A549 (cell line): ENCODE measurements at regions not wholly inside any gene's neighbourhood (a gene's known extent, or its start where the extent isn't known, plus 50 kb on each side); places are given as distances from the start of the nearest gene placed in this dataset.

Experiments used
- ATAC-seq, 2 experiments: fragments of 200-7000 bp in 1 of 2; fragments of >200 bp in 1 of 2; cut with Nextera tagmentation in 1 of 2; cut with Tn5 transposase in 1 of 2; 3 replicates each; pipeline versions ENCODE4 v1.8.0 to v1.9.1; 2018 to 2020; ENCODE audit warnings: mild to moderate bottlenecking in 1 of 2, moderate library complexity in 1 of 2
- CTCF ChIA-PET: fragments of 300-600 bp; sonication (Branson Sonifier 250); formaldehyde crosslinking; extraction: SDS; loops from one replicate; lab custom pipeline; 2021; ENCODE audit warnings: antibody characterized with exemption, inconsistent platforms; lab: Yijun Ruan, JAX
- POLR2A ChIA-PET: fragments of 350-600 bp; formaldehyde crosslinking; extraction: SDS; loops from one replicate; lab custom pipeline; 2021; ENCODE audit warnings: antibody characterized with exemption, inconsistent platforms; lab: Yijun Ruan, JAX
- DNase-seq, 2 experiments: peaks; one replicate each; pipeline versions ENCODE4 v3.0.0 to v3.0.0-alpha.2; 2011 to 2016; ENCODE audit warnings: low read depth in 1 of 2, low spot score in 1 of 2
- FAIRE-seq: peaks from 2 replicates; lab custom pipeline; 2011; peaks lifted over from hg19 to GRCh38; lab: Jason Lieb, UNC
- H3K27ac ChIP-seq, 2 experiments: fragments of >200 bp; sonication (Bioruptor Twin); formaldehyde crosslinking; 3 replicates each; pipeline ENCODE4 v1.5.1; 2016 to 2017
- H3K4me1 ChIP-seq: fragments of >200 bp; sonication (Bioruptor Twin); formaldehyde crosslinking; 3 replicates; pipeline ENCODE4 v1.6.1; 2016
- H3K4me2 ChIP-seq: fragments of >200 bp; sonication (Bioruptor Twin); formaldehyde crosslinking; 3 replicates; pipeline ENCODE4 v1.6.1; 2016
- H3K4me3 ChIP-seq: fragments of >200 bp; sonication (Bioruptor Twin); formaldehyde crosslinking; 3 replicates; pipeline ENCODE4 v1.5.1; 2016
- H3K9me3 ChIP-seq: fragments of >200 bp; sonication (Bioruptor Twin); formaldehyde crosslinking; 3 replicates; pipeline ENCODE4 v1.6.1; 2016
- BHLHE40 ChIP-seq: IDR thresholded peaks from 2 replicates; pipeline ENCODE4 v1.6.1; 2012; ENCODE audit warnings: low read depth, low read length, inconsistent platforms
- CBX2 ChIP-seq: fragments of 200-600 bp; sonication (generic); IDR thresholded peaks from 2 replicates; pipeline ENCODE4 v1.6.1; 2016; ENCODE audit warnings: low read depth, mild to moderate bottlenecking, borderline replicate concordance
- CEBPB ChIP-seq, 2 experiments: fragments of >200 bp in 1 of 2; sonication (Bioruptor Twin) in 1 of 2; formaldehyde crosslinking in 1 of 2; IDR thresholded peaks; 2 replicates each; pipeline ENCODE4 v1.6.1; 2012 to 2016
- CHD2 ChIP-seq: fragments of 150-350 bp; IDR thresholded peaks from 2 replicates; pipeline ENCODE4 v1.6.1; 2014; ENCODE audit warnings: low read length; ENCODE audit not compliant: partially characterized antibody
- CHD4 ChIP-seq: fragments of 200-600 bp; sonication (generic); IDR thresholded peaks from 2 replicates; pipeline ENCODE4 v1.6.1; 2016; ENCODE audit warnings: antibody characterized with exemption, mild to moderate bottlenecking, borderline replicate concordance
- CTCF ChIP-seq: fragments of >200 bp; sonication (Bioruptor Twin); formaldehyde crosslinking; IDR thresholded peaks from 3 replicates; pipeline ENCODE4 v1.5.1; 2016
- EHF ChIP-seq: fragments of 250-450 bp; sonication (Bioruptor Pico); IDR thresholded peaks from 2 replicates; pipeline ENCODE4 v1.5.0; 2020; ENCODE audit warnings: mild to moderate bottlenecking
- EP300 ChIP-seq, 2 experiments: fragments of >200 bp; sonication (Bioruptor Twin); formaldehyde crosslinking; IDR thresholded peaks; 2 replicates in 1 of 2; 3 replicates in 1 of 2; pipeline ENCODE4 v1.6.1; 2016 to 2017
- FOXS1 ChIP-seq: fragments of 250-450 bp; sonication (Bioruptor Pico); IDR thresholded peaks from 2 replicates; pipeline ENCODE4 v1.5.0; 2020; ENCODE audit warnings: mild to moderate bottlenecking, moderate library complexity
- HDAC2 ChIP-seq: fragments of 200-600 bp; sonication (generic); IDR thresholded peaks from 2 replicates; pipeline ENCODE4 v1.6.1; 2016
- HES2 ChIP-seq: fragments of >200 bp; sonication (Bioruptor Twin); formaldehyde crosslinking; IDR thresholded peaks from 2 replicates; pipeline ENCODE4 v1.6.1; 2016
- HEYL ChIP-seq: fragments of 250-450 bp; sonication (Bioruptor Pico); IDR thresholded peaks from 2 replicates; pipeline ENCODE4 v1.8.0; 2021; ENCODE audit warnings: mild to moderate bottlenecking, moderate library complexity
- JUN ChIP-seq, 2 experiments: fragments of >200 bp; sonication (Bioruptor Twin); formaldehyde crosslinking; IDR thresholded peaks; 2 replicates in 1 of 2; 3 replicates in 1 of 2; pipeline ENCODE4 v1.6.1; 2016 to 2017
- MAFK ChIP-seq: fragments of 450-650 bp; IDR thresholded peaks from 2 replicates; pipeline ENCODE4 v1.6.1; 2014; ENCODE audit not compliant: partially characterized antibody
- MAX ChIP-seq: IDR thresholded peaks from 2 replicates; pipeline ENCODE4 v1.6.1; 2012
- MAZ ChIP-seq: fragments of 150-350 bp; IDR thresholded peaks from 2 replicates; pipeline ENCODE4 v1.6.1; 2014; ENCODE audit warnings: antibody characterized with exemption, low read depth, low read length, borderline replicate concordance
- MYC ChIP-seq: IDR thresholded peaks from 2 replicates; pipeline ENCODE4 v1.6.1; 2012; ENCODE audit warnings: mild to moderate bottlenecking, inconsistent platforms, low read length, improper control_type of control experiment, borderline replicate concordance
- NFE2L2 ChIP-seq: fragments of 150-350 bp; conservative IDR thresholded peaks from 2 replicates; pipeline ENCODE4 v1.6.1; 2014; ENCODE audit warnings: low read length
- POLR2AphosphoS2 ChIP-seq: conservative IDR thresholded peaks from 2 replicates; pipeline ENCODE4 v1.6.1; 2012; ENCODE audit warnings: low read length, improper control_type of control experiment, inconsistent platforms
- RFX5 ChIP-seq: fragments of 450-650 bp; IDR thresholded peaks from 2 replicates; pipeline ENCODE4 v1.7.1; 2014; ENCODE audit warnings: antibody characterized with exemption, mild to moderate bottlenecking, moderate library complexity
- RNF2 ChIP-seq: fragments of 200-600 bp; sonication (generic); IDR thresholded peaks from 2 replicates; pipeline ENCODE4 v1.6.1; 2016; ENCODE audit warnings: low read depth, mild to moderate bottlenecking, antibody characterized with exemption, moderate library complexity, borderline replicate concordance
- SMC3 ChIP-seq: fragments of >200 bp; sonication (Bioruptor Twin); formaldehyde crosslinking; IDR thresholded peaks from 3 replicates; pipeline ENCODE4 v1.6.1; 2018; ENCODE audit warnings: inconsistent platforms
- ZNF302 ChIP-seq: fragments of 250-450 bp; sonication (Bioruptor Pico); IDR thresholded peaks from 2 replicates; pipeline ENCODE4 v1.9.0; 2021; ENCODE audit warnings: inconsistent platforms, mild to moderate bottlenecking, moderate library complexity
- ZSCAN20 ChIP-seq: fragments of 250-450 bp; sonication (Bioruptor Pico); IDR thresholded peaks from 2 replicates; pipeline ENCODE4 v1.8.0; 2022; ENCODE audit warnings: mild to moderate bottlenecking, moderate library complexity
- WGBS: methylation state at CpG from one replicate; pipeline ENCODE4 v1.1.6; 2017; ENCODE audit errors: missing lambda C conversion rate; 5-methylcytosine and 5-hydroxymethylcytosine counted together
- TF ChIP-seq, protein P1 (sequence below): IDR thresholded peaks from 2 replicates; pipeline ENCODE4 v1.6.1; 2012
- TF ChIP-seq, protein P2 (sequence below): fragments of 250-450 bp; sonication (Bioruptor Pico); IDR thresholded peaks from 2 replicates; pipeline ENCODE4 v1.5.0; 2021; ENCODE audit warnings: mild to moderate bottlenecking, moderate library complexity, borderline replicate concordance
- TF ChIP-seq, protein P3 (sequence below): fragments of 250-450 bp; sonication (Bioruptor Pico); IDR thresholded peaks from 2 replicates; pipeline ENCODE4 v1.5.0; 2020; ENCODE audit warnings: low read depth, mild to moderate bottlenecking, moderate library complexity

- CTCF ChIA-PET: interaction anchor here (1.0 kb wide), 1 partner anchor 10 kb away, joined by 3 read pairs; no protein-coding TSS in a partner anchor
- H3K4me1 ChIP-seq: no peaks in the 10 kb centered on the region
- POLR2A ChIA-PET: no interaction called here
- H3K9me3 ChIP-seq: no peaks in the 10 kb centered on the region
- ATAC-seq (no peak), DNase-seq (no peak), FAIRE-seq (no peak)
- TF ChIP-seq ZSCAN20 (CRISPR knock-in tag) (no peak), JUN (IDR thresholded peaks at IDR 0.05) (no peak), MAX (no peak), POLR2AphosphoS2 (no peak), EHF (CRISPR knock-in tag) (no peak), CTCF (no peak), HEYL (CRISPR knock-in tag) (no peak), RFX5 (no peak), ZNF302 (CRISPR knock-in tag) (no peak), EP300 (IDR thresholded peaks at IDR 0.05) (no peak), HES2 (no peak), CEBPB (IDR thresholded peaks at IDR 0.05) (no peak), CBX2 (no peak), SMC3 (no peak), BHLHE40 (no peak), NFE2L2 (no peak)
- TF ChIP-seq, protein P1, sequence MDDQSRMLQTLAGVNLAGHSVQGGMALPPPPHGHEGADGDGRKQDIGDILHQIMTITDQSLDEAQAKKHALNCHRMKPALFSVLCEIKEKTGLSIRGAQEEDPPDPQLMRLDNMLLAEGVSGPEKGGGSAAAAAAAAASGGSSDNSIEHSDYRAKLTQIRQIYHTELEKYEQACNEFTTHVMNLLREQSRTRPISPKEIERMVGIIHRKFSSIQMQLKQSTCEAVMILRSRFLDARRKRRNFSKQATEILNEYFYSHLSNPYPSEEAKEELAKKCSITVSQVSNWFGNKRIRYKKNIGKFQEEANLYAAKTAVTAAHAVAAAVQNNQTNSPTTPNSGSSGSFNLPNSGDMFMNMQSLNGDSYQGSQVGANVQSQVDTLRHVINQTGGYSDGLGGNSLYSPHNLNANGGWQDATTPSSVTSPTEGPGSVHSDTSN: no peak
- TF ChIP-seq, protein P2, sequence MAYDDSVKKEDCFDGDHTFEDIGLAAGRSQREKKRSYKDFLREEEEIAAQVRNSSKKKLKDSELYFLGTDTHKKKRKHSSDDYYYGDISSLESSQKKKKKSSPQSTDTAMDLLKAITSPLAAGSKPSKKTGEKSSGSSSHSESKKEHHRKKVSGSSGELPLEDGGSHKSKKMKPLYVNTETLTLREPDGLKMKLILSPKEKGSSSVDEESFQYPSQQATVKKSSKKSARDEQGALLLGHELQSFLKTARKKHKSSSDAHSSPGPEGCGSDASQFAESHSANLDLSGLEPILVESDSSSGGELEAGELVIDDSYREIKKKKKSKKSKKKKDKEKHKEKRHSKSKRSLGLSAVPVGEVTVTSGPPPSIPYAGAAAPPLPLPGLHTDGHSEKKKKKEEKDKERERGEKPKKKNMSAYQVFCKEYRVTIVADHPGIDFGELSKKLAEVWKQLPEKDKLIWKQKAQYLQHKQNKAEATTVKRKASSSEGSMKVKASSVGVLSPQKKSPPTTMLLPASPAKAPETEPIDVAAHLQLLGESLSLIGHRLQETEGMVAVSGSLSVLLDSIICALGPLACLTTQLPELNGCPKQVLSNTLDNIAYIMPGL (CRISPR knock-in tag): no peak
- 4% methylated on average over 3 of the region's 3 CpGs for WGBS
- no peak overlapping the region for H3K4me2 ChIP-seq
- H3K27ac ChIP-seq: no peak overlapping the region
- H3K4me3 ChIP-seq: no peak overlapping the region
Measured at GRCh38 chr16:5479926-5480325, 382.3 kb upstream of the EEF2KMT start.

DNA sequence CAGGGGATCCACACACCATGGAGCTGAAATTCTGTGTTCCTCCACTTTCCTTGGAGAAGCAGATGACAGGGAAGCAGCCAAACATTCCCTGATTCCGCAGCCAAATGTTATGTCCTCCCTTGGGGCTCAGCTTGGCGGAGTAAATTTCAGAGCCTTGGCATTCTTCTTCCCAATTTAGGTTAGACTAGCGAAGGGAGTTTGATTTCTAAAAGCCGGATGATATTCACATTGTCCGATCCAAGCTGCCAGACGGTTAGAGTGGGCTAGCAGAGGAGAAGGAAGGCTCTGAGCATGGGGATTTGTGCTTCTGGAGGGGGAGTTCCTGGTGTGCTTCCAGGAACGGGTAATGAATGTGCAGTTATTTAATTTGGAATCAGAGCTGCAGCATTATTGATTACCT, 380.4 kb upstream of the EEF2KMT start:
- no peaks in the 10 kb centered on the region for H3K9me3 ChIP-seq
- H3K4me3 ChIP-seq: no peak overlapping the region
- no peak overlapping the region for H3K27ac ChIP-seq
- FAIRE-seq: no peak
- no peak for ATAC-seq
- POLR2A ChIA-PET: no interaction called here
- 16% methylated on average over 7 of the region's 7 CpGs for WGBS
- H3K4me2 ChIP-seq: no peak overlapping the region
- CTCF ChIA-PET: interaction anchor here (1.1 to 1.4 kb wide), 2 partner anchors 10 to 12 kb away, joined by 3 read pairs; no protein-coding TSS in a partner anchor
- DNase-seq: no peak
- H3K4me1 ChIP-seq: no peaks in the 10 kb centered on the region
- no peak for TF ChIP-seq FOXS1
- no peak for TF ChIP-seq EP300 (IDR thresholded peaks at IDR 0.05)
- no peak for TF ChIP-seq RFX5

DNA sequence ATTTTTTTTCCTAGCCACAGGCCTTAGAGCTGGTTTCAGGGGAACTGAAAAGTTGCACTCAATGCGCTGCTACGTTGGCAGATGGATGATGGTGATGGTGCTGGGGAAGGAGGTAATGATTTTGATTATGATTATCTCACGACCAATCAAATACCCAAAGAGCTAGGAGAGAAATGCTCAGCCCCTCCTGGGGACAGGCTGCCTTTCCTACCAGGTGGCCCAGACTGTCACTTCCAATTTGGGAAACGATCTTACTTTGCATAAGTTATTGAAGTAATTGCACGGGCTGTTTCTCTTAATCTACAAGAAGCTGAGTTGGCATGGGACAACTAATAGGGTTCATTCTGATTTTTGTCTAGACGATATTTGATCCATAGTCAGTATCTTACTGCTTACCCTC, 379.7 kb upstream of the EEF2KMT start:
- 2% methylated on average over 6 of the region's 6 CpGs for WGBS
- POLR2A ChIA-PET: no interaction called here
- Histone ChIP-seq H3K27ac (no peak overlapping the region), H3K4me2 (no peak overlapping the region), H3K9me3 (no peaks in the 10 kb centered on the region), H3K4me1 (no peaks in the 10 kb centered on the region), H3K4me3 (no peak overlapping the region)
- FAIRE-seq: no peak
- CTCF ChIA-PET: interaction anchor here (0.6 to 1.1 kb wide), 4 partner anchors 8 to 241 kb away, joined by 3 read pairs; no protein-coding TSS in a partner anchor
- TF ChIP-seq CHD2 (no peak), CHD4 (no peak), RNF2 (no peak), MAFK (no peak), HDAC2 (no peak), MYC (no peak), MAZ (no peak)
- TF ChIP-seq, protein P3, sequence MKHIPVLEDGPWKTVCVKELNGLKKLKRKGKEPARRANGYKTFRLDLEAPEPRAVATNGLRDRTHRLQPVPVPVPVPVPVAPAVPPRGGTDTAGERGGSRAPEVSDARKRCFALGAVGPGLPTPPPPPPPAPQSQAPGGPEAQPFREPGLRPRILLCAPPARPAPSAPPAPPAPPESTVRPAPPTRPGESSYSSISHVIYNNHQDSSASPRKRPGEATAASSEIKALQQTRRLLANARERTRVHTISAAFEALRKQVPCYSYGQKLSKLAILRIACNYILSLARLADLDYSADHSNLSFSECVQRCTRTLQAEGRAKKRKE (CRISPR knock-in tag): no peak
- DNase-seq: no peak
- no peak for ATAC-seq
